Prostate gland (tissue), 2 donors: ENCODE measurements at regions not wholly inside any gene's neighbourhood (a gene's known extent, or its start where the extent isn't known, plus 50 kb on each side); places are given as distances from the start of the nearest gene placed in this dataset.

ENCODE experiments used
- DNase-seq: peaks from one replicate; pipeline ENCODE4 v3.0.0-alpha.2; 2019; ENCODE audit warnings: low spot score
- H3K27ac ChIP-seq, 2 donors: fragments of 200-600 bp; sonication (generic); 2 replicates each; pipeline ENCODE4 v1.5.1; 2017 to 2019
- H3K27me3 ChIP-seq: fragments of 200-600 bp; sonication (generic); replicated peaks from 2 replicates; pipeline ENCODE4 v1.5.1; 2019; ENCODE audit not compliant: insufficient read depth
- H3K36me3 ChIP-seq, 2 donors: fragments of 200-600 bp; sonication (generic); 1 replicate in 1 of 2; 2 replicates in 1 of 2; pipeline versions ENCODE4 v1.5.1 to v1.8.1; 2017 to 2019
- H3K4me1 ChIP-seq: fragments of 200-600 bp; sonication (generic); replicated peaks from 2 replicates; pipeline ENCODE4 v1.5.1; 2019
- H3K4me3 ChIP-seq, 2 donors: fragments of 200-600 bp; sonication (generic); 2 replicates each; pipeline ENCODE4 v1.5.1; 2017 to 2019
- H3K9me3 ChIP-seq: fragments of 200-600 bp; sonication (generic); 2 replicates; pipeline ENCODE4 v1.5.1; 2017
- POLR2A ChIP-seq: fragments of 450-650 bp; IDR thresholded peaks from one replicate; pipeline ENCODE4 v1.6.1; 2016; ENCODE audit warnings: antibody characterized with exemption, mild to moderate bottlenecking
- POLR2AphosphoS5 ChIP-seq: sonication (generic); formaldehyde crosslinking; IDR thresholded peaks from one replicate; pipeline ENCODE4 v1.6.1; 2017; ENCODE audit warnings: antibody characterized with exemption
- WGBS: methylation state at CpG from one replicate; pipeline ENCODE4 v1.1.5; 2018; 5-methylcytosine and 5-hydroxymethylcytosine counted together
- intact Hi-C: fragments of 100-400 bp; cut with DNase I; formaldehyde crosslinking; loops from one replicate; pipeline ENCODE4 v1.14.2; 2022
- TF ChIP-seq, protein P1 (sequence below), 4 experiments: fragments of 200-600 bp in 2 of 4; fragments of 450-650 bp in 2 of 4; sonication (generic) in 2 of 4; IDR thresholded peaks; 1 replicate in 3 of 4; 2 replicates in 1 of 4; pipeline ENCODE4 v1.5.1; 2016 to 2019; ENCODE audit warnings: antibody characterized with exemption in 4 of 4, mild to moderate bottlenecking in 2 of 4, moderate library complexity in 2 of 4

DNA sequence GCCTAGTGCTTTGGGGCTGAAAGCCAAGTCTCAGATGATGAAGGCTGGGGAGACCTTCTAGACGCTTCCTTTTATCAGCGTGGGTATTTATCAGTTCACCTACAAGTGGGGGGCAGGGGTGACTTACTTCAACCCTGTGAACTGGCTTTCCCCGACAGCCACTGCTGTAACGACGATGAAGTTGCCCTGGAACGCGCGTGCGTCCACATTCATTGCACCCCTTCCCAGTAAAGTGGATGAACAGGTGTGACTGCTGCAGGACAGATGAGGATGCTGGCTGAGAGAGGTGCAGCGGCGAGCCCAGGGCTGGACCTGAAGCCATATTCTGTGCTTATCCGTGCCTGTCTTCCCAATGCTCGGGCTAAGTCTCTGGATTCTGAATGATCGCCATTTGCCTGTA is 1122.3 kb downstream of the TBC1D22A start:
- intact Hi-C loops = no loop called here
- TF ChIP-seq, protein P1, sequence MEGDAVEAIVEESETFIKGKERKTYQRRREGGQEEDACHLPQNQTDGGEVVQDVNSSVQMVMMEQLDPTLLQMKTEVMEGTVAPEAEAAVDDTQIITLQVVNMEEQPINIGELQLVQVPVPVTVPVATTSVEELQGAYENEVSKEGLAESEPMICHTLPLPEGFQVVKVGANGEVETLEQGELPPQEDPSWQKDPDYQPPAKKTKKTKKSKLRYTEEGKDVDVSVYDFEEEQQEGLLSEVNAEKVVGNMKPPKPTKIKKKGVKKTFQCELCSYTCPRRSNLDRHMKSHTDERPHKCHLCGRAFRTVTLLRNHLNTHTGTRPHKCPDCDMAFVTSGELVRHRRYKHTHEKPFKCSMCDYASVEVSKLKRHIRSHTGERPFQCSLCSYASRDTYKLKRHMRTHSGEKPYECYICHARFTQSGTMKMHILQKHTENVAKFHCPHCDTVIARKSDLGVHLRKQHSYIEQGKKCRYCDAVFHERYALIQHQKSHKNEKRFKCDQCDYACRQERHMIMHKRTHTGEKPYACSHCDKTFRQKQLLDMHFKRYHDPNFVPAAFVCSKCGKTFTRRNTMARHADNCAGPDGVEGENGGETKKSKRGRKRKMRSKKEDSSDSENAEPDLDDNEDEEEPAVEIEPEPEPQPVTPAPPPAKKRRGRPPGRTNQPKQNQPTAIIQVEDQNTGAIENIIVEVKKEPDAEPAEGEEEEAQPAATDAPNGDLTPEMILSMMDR (IDR thresholded peaks at IDR 0.05) = no peak
- TF ChIP-seq POLR2A (no peak), POLR2AphosphoS5 (no peak)
- H3K36me3 ChIP-seq = no peaks in the 10 kb centered on the region

DNA sequence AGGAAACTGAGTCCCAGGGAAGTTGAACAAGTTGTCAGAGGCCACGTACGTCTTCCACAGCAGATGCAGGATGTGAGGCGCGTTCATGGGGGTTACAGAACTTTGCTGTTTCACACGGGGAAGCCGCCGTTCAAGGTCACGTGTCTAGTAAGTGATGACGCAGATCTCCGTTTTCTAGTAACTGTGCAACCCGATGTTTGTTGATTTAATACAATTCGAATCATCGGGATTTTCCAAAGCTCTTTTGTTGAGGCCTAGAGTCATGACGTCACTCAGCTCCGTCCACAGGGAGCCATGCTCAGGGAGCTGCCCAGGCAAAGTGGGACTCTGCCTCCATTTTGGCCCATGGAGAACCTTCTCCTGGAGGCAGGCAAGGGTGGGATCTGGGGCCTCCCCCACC is 1121.8 kb downstream of the TBC1D22A start:
- H3K4me3 ChIP-seq = no peak overlapping the region
- intact Hi-C loops = no loop called here
- no peaks in the 10 kb centered on the region for H3K4me1 ChIP-seq
- no peak for DNase-seq
- H3K27ac ChIP-seq = no peak overlapping the region
- H3K9me3 ChIP-seq = no peaks in the 10 kb centered on the region
- 92% methylated on average over 15 of the region's 15 CpGs for WGBS
- no peaks in the 10 kb centered on the region for H3K27me3 ChIP-seq
- no peaks in the 10 kb centered on the region for H3K36me3 ChIP-seq
- TF ChIP-seq POLR2A (no peak), POLR2AphosphoS5 (no peak)
- TF ChIP-seq, protein P1 (IDR thresholded peaks at IDR 0.05) = no peak

More for the DNA sequence above, 1122.3 kb downstream of the TBC1D22A start:
- no peak overlapping the region for H3K27ac ChIP-seq
- H3K4me1 ChIP-seq = no peaks in the 10 kb centered on the region
- H3K4me3 ChIP-seq = no peak overlapping the region
- WGBS = 89% methylated on average over 14 of the region's 14 CpGs
- no peak for DNase-seq
- no peaks in the 10 kb centered on the region for H3K27me3 ChIP-seq
- H3K9me3 ChIP-seq = no peaks in the 10 kb centered on the region

DNA sequence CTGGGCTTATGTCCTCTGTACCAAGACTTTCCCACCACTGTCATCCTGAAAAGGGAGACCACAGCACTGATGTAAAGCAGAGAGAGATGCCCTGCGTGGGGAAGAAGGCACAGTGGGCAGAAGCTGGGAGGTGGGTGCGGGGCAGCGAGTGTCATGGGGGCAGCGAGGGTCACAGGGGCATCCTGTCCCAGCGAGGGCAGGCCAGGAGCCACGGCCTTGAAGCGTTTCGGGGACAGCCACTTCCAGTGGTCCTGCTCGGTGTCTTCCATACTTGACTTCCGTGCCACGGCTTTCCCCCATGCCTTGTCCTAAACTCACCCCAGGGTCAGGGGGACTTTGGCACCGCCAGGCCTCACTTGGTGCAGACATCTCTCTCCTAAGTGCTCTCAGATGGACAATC is 1121.3 kb downstream of the TBC1D22A start:
- Histone ChIP-seq H3K4me3 (no peak overlapping the region), H3K36me3 (no peaks in the 10 kb centered on the region), H3K27me3 (no peaks in the 10 kb centered on the region), H3K9me3 (no peaks in the 10 kb centered on the region), H3K27ac (no peak overlapping the region), H3K4me1 (no peaks in the 10 kb centered on the region)
- intact Hi-C loops = no loop called here
- DNase-seq = no peak
- TF ChIP-seq, protein P1 (IDR thresholded peaks at IDR 0.05) = no peak
- TF ChIP-seq POLR2A (no peak), POLR2AphosphoS5 (no peak)
- WGBS = 96% methylated on average over 12 of the region's 12 CpGs

DNA sequence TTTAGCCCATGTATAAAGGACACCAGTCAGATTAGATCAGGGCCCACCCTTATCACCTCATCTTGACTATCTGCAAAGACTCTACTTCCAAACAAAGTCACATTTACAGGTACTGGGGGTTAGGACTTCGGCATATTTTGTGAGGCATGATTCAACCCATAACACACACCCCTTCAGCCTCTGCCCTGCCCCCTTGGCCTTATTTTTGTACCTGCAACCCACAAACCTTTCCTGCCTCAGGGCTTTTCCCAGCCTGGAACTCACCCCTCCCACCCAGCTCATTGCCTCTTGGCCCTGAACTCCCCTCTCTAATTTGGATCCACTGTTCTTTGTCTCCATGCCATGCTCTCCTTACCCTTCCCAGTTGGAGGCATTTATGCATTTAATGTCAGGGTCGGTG is 1116.9 kb downstream of the TBC1D22A start:
- WGBS = 81% methylated on average over 2 of the region's 2 CpGs
- H3K27ac ChIP-seq = no peak overlapping the region
- no peaks in the 10 kb centered on the region for H3K27me3 ChIP-seq
- no peaks in the 10 kb centered on the region for H3K4me1 ChIP-seq
- H3K4me3 ChIP-seq = no peak overlapping the region
- no peaks in the 10 kb centered on the region for H3K9me3 ChIP-seq
- intact Hi-C loops = no loop called here
- TF ChIP-seq POLR2AphosphoS5 (no peak), POLR2A (no peak)
- TF ChIP-seq, protein P1 (IDR thresholded peaks at IDR 0.05) = no peak
- H3K36me3 ChIP-seq = no peaks in the 10 kb centered on the region
- no peak for DNase-seq

DNA sequence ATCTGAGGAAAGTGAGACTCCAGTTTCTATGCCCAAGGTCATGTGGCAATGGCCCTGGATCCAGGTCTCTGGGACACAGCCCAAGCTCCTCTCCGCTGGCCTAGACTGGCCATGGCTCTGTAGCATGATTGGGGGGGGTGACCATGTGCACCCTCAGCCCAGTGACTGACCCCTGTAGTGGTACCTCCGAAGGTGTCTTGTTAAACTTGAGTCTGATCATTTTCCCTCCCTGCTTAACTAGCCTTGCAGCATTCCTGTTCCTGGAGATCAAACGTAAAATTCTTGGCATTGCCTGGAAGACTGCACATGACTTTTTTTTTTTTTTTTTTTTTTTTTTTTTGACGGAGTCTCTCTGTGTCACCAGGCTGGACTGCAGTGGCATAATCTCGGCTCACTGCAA is 1116.0 kb downstream of the TBC1D22A start:
- Histone ChIP-seq H3K36me3 (no peaks in the 10 kb centered on the region), H3K4me1 (no peaks in the 10 kb centered on the region), H3K27ac (peak overlapping the region in 1 of 2 donors; percentile 19), H3K27me3 (no peaks in the 10 kb centered on the region), H3K4me3 (no peak overlapping the region), H3K9me3 (no peaks in the 10 kb centered on the region)
- peak; percentile 53 for DNase-seq
- intact Hi-C loops = no loop called here
- TF ChIP-seq POLR2A = no peak
- peak; percentile 71 for TF ChIP-seq POLR2AphosphoS5
- 30% methylated on average over 5 of the region's 5 CpGs for WGBS
